ENCODE measurements at regions not wholly inside any gene's neighbourhood (a gene's known extent, or its start where the extent isn't known, plus 50 kb on each side); places are given as distances from the start of the nearest gene placed in this dataset.

DNA sequence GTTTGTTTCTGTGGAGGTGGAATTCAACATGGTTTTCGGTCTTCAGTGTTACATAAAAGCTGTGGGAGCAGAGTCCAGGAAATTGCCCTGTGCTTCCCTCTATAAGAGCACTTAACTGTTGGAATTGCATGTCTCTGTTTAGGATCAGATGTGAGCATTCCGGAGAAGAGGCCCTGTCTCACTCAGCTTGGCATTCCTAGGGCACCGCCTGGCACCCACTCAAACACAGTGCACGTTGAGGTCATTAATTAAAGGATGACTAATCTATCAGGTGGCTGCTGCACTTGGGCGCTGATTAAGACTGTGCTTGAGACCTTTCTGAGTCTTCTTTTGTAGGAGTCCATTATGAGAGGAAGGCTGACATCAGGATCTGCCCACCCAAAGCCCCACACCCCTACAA, 82.8 kb upstream of the VIPR2 start:
- ATAC-seq (no peak), FAIRE-seq (no peak), DNase-seq (ENCODE audit: low spot score) (no peak)
- intact Hi-C loops (cut with micrococcal nuclease; ENCODE audit: unreplicated experiment) (no loop called here), in situ Hi-C loops (cut with HindIII; ENCODE audit: extremely low pct_ligation_motif_present, low pct_unique_long_range_greater_than_20kb) (no loop called here)
- no peak overlapping the region for H3K4me3 ChIP-seq (replicated peaks in 1 of 3; ENCODE audit: insufficient read depth in 1 of 3, low read depth in 2 of 3, low read length in 3 of 3)
- H3K79me2 ChIP-seq (ENCODE audit: insufficient read depth, low read length): no peaks in the 10 kb centered on the region
- 13% methylated on average over 4 of the region's 5 CpGs for WGBS (ENCODE audit: low lambda C conversion rate)
- POLR2A ChIA-PET: no interaction called here
- no peak for TF ChIP-seq EZH2 (conservative IDR thresholded peaks at IDR 0.05; ENCODE audit: low read depth, low read length)
- TF ChIP-seq SMAD3 (CRISPR knock-in tag; IDR thresholded peaks at IDR 0.05): no peak
- TF ChIP-seq, protein P1, sequence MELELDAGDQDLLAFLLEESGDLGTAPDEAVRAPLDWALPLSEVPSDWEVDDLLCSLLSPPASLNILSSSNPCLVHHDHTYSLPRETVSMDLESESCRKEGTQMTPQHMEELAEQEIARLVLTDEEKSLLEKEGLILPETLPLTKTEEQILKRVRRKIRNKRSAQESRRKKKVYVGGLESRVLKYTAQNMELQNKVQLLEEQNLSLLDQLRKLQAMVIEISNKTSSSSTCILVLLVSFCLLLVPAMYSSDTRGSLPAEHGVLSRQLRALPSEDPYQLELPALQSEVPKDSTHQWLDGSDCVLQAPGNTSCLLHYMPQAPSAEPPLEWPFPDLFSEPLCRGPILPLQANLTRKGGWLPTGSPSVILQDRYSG (CRISPR knock-in tag; IDR thresholded peaks at IDR 0.05): no peak
- TF ChIP-seq ZNF44 (CRISPR knock-in tag; IDR thresholded peaks at IDR 0.05): no peak
- TF ChIP-seq ZNF574 (CRISPR knock-in tag; IDR thresholded peaks at IDR 0.05): no peak
- no peak for TF ChIP-seq SRSF1 (optimal IDR thresholded peaks at IDR 0.05; ENCODE audit: low read depth, low read length)
- no peak for TF ChIP-seq SNAPC2 (CRISPR knock-in tag; IDR thresholded peaks at IDR 0.05)
- no peak for TF ChIP-seq YEATS2 (CRISPR knock-in tag; IDR thresholded peaks at IDR 0.05; ENCODE audit: borderline replicate concordance)
- peaks cover 3 to 27% of the 10 kb centered on the region in 2 experiments; a peak in 3 of 5 replicates for H3K27me3 ChIP-seq (ENCODE audit: control insufficient read depth in 1 of 2, insufficient read depth in 2 of 2, low read length in 2 of 2)
- no peak overlapping the region for H3K27ac ChIP-seq (ENCODE audit: extremely low read length, insufficient read depth, low read length)
- no peak overlapping the region for H3K4me2 ChIP-seq (ENCODE audit: low read depth, low read length)
- no peak overlapping the region for H2AFZ ChIP-seq (ENCODE audit: low read length)
- BruUV-seq (replicated peaks): no TSS peak
- peaks cover 26% of the 10 kb centered on the region for H3K4me1 ChIP-seq (ENCODE audit: insufficient read depth, low read length)
- H3K9me3 ChIP-seq (ENCODE audit: low read length): no peaks in the 10 kb centered on the region
- H3K36me3 ChIP-seq (replicated peaks in 1 of 2; ENCODE audit: control insufficient read depth in 1 of 2, insufficient read depth in 2 of 2, low read length in 2 of 2): no peaks in the 10 kb centered on the region
- no peak overlapping the region for H3K9ac ChIP-seq (ENCODE audit: insufficient read depth, low read depth, low read length)
- CTCF ChIA-PET (ENCODE audit: low intra/inter-chr PET ratio, low total read pairs): no interaction called here
- H4K20me1 ChIP-seq (ENCODE audit: insufficient read depth, low read length): no peaks in the 10 kb centered on the region
